Muscle layer of colon (tissue), 2 donors: ENCODE measurements at regions not wholly inside any gene's neighbourhood (a gene's known extent, or its start where the extent isn't known, plus 50 kb on each side); places are given as distances from the start of the nearest gene placed in this dataset.

ENCODE experiments used
- H3K27ac ChIP-seq: one replicate; pipeline ENCODE4 v1.7.0; 2013; ENCODE audit warnings: low read depth, mild to moderate bottlenecking, low read length, moderate library complexity
- H3K27me3 ChIP-seq, 2 donors: one replicate each; pipeline ENCODE4 v1.7.0; 2013; ENCODE audit warnings: low read length in 2 of 2, mild to moderate bottlenecking in 2 of 2; ENCODE audit not compliant: insufficient read depth in 2 of 2, control insufficient read depth in 1 of 2
- H3K36me3 ChIP-seq: one replicate; pipeline ENCODE4 v1.7.0; 2013; ENCODE audit warnings: mild to moderate bottlenecking, low read length; ENCODE audit not compliant: insufficient read depth
- H3K4me1 ChIP-seq: one replicate; pipeline ENCODE4 v1.7.0; 2013; ENCODE audit warnings: mild to moderate bottlenecking, low read length; ENCODE audit not compliant: insufficient read depth
- H3K4me3 ChIP-seq, 2 donors: one replicate each; pipeline ENCODE4 v1.7.0; 2013; ENCODE audit warnings: low read length in 2 of 2, low read depth in 1 of 2, mild to moderate bottlenecking in 1 of 2, moderate library complexity in 1 of 2
- H3K9ac ChIP-seq: one replicate; pipeline ENCODE4 v1.7.0; 2013; ENCODE audit warnings: low read length
- H3K9me3 ChIP-seq: one replicate; pipeline ENCODE4 v1.7.0; 2013; ENCODE audit warnings: mild to moderate bottlenecking, low read length
- donor health status: abdominal sarcoma.
- donor health status: Adenocarcinoma of cecum.

DNA sequence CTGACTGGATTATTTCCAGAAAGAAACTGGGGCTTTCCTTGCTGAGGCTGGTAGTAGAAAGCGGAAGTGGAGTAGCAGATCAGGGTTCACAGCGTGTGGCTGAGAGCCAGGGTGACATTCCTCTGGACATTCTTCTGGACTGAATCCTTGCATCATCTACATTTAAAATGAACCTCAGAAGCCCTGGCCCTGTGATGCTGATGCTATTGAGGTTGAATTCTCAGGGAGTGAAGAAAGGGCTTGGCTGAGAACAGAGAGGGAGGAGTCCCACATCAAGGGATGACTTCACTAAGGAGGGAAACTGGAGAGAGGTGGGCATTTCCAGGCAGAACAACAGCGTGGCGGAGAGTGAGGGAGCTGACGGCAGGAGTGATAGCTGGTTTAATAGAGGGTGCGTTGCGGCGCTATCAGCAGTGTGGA lies 102.3 kb upstream of the LMO4 start:
- no peak overlapping the region for H3K4me3 ChIP-seq
- no peaks in the 10 kb centered on the region for H3K4me1 ChIP-seq

DNA sequence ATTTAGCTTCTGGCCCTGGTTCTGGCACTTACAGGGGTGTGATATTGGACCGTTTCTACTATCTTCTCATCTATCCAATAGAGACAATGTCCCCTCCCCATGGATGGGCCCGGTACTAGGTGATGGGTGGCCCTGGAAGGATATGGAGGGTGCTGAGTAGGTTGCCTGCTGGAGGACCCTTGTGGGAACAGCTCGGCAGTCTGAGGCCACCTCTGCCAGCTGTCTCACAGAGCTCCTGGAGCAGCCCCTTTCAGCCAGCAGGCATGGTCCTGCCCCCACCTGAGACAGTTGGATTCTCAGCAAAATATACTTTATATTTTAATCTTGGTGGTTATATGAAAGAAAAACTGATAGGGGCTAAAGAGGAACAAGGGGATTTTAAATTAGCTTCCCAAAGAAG lies 101.0 kb upstream of the LMO4 start:
- H3K36me3 ChIP-seq = no peaks in the 10 kb centered on the region
- H3K27me3 ChIP-seq = no peaks in the 10 kb centered on the region
- no peak overlapping the region for H3K4me3 ChIP-seq
- no peaks in the 10 kb centered on the region for H3K4me1 ChIP-seq
- H3K27ac ChIP-seq = no peak overlapping the region
- H3K9ac ChIP-seq = no peak overlapping the region
- H3K9me3 ChIP-seq = no peaks in the 10 kb centered on the region

More for the DNA sequence above, 102.3 kb upstream of the LMO4 start:
- Histone ChIP-seq H3K36me3 (no peaks in the 10 kb centered on the region), H3K27ac (no peak overlapping the region), H3K27me3 (no peaks in the 10 kb centered on the region), H3K9ac (no peak overlapping the region), H3K9me3 (no peaks in the 10 kb centered on the region)

DNA sequence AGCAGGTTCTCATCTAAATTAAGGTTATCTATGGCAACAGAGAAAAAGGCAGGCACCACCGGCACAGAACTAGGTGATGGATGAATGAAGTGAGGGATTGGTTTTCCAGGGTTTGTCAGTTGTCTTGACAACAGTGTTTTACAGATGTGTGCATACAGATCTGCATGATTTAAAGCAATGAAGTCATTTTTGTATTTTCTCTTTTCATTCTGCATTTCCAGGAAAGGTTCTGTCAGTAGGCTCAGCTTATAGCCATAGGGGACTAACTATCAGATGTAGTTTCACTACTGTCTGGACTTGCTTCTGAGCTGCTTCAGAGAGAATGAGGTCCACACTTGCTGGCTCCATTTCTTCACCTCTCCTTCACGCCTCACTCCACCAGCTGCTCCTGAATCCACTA lies 98.2 kb upstream of the LMO4 start:
- Histone ChIP-seq H3K27me3 (no peaks in the 10 kb centered on the region), H3K27ac (no peak overlapping the region), H3K9me3 (no peaks in the 10 kb centered on the region), H3K4me3 (no peak overlapping the region), H3K36me3 (no peaks in the 10 kb centered on the region), H3K4me1 (no peaks in the 10 kb centered on the region), H3K9ac (no peak overlapping the region)

DNA sequence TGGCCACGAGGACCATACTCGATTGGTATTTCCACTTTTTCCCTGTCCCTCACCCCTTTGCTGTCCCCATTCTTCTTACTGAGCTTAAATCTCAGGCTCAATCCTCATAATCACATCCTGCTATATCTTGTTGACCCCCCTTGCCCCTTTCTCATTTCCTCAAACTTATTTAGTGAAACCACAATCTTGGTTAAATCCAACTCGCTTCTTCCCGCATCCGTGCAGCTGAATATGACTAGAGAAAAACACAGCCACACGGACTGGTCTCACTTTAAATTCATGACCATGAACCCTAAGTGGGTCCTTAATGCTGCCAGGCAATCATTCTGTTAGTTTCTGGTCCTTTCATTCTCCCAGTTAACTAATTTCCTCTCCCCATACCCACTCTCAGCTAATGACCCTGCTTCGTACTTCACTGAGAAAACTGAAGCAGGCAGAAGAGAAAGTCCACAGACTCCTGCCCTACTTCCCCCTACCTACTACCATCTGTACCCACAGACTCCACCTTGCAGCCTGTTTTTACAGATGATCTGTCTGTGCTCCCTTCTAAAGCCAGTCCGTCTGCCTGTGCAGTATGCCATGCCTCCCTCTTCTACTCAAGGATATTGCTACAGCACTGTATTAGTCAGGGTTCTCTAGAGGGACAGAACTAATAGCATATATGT lies 96.8 kb upstream of the LMO4 start:
- no peaks in the 10 kb centered on the region for H3K36me3 ChIP-seq
- no peaks in the 10 kb centered on the region for H3K9me3 ChIP-seq
- H3K4me1 ChIP-seq = no peaks in the 10 kb centered on the region
- no peaks in the 10 kb centered on the region for H3K27me3 ChIP-seq
- H3K9ac ChIP-seq = no peak overlapping the region
- H3K4me3 ChIP-seq = no peak overlapping the region
- H3K27ac ChIP-seq = no peak overlapping the region

DNA sequence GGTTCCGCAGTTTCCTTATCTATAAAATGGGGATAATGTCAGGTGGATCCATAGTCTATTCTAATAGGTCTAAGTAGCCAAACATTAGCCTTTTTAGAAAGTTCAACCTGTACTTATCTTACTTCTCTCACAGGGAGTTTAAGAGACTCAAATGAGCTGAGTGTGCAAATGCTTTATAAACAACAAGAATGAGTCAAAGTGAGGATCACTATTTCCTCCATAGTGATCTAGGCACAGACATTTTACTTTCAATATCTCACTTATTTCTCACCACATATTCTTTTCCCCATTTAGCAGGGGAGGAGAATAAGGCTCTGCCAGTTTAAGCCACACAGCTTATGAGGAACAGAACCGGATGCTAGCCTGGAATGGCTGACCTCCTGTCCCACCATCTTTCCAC lies 92.1 kb upstream of the LMO4 start:
- Histone ChIP-seq H3K36me3 (no peaks in the 10 kb centered on the region), H3K9me3 (no peaks in the 10 kb centered on the region), H3K4me3 (no peak overlapping the region), H3K27me3 (no peaks in the 10 kb centered on the region), H3K4me1 (no peaks in the 10 kb centered on the region), H3K9ac (no peak overlapping the region), H3K27ac (no peak overlapping the region)

DNA sequence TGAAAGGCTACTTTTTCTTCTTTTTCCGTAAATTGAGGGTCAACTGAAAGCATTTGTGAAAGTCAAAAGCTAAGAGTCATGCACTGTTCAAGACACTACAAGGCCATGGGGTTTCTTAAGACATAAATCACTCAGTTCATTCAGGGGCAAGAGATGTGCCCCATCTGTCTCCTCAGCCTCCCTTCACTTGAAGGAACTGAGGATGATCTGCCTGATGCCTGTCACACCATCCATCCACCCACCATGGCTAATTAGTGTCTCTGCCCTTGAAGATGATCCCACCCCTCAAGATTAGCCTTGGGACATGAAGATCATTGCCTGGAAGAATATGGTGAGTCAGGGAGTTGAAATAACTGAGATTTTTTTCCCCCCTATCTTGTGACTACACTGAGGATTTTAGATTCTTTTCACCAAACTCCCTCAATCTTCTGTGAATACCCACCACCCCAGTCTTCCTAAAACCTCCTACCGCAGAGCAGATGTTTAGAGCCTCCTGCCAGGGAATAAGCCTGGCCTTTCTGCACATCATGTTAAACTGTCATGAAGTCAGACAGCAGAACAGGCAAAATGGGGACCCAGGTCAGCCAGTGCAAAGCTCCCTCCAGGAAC lies 88.6 kb upstream of the LMO4 start:
- Histone ChIP-seq H3K4me1 (no peaks in the 10 kb centered on the region), H3K27ac (no peak overlapping the region), H3K9me3 (no peaks in the 10 kb centered on the region), H3K9ac (no peak overlapping the region), H3K27me3 (no peaks in the 10 kb centered on the region), H3K36me3 (no peaks in the 10 kb centered on the region), H3K4me3 (no peak overlapping the region)

DNA sequence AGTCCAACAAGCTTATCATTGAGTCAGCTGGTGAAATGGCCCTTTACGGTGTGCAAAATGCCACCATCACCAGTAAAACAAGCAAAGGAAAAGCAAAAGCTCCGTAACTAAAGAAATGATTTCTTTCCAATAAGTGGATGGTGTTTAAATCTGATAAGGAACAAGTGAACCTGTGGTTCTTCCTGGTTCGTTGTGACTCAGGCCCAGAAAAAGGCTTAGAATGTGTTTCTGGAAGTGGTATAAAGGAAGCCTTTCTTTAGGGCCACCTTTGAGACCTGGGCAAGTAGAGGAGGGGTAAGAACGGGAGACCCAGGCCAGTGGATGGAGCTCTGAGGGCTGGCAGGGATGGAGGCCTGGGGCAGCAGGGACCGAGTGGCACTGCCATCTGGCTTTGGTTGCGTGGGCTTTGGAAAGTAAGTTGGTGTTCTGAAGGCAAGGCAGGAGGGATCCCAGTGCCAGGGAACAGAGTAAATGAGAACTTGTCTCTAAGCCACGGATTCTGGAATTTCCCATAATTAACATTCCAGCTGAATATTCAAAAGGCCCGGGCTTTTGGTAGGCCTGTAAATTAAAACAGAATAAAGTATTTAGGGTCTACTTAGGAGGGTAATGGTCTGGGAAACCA lies 87.9 kb upstream of the LMO4 start:
- Histone ChIP-seq H3K4me3 (no peak overlapping the region), H3K9me3 (no peaks in the 10 kb centered on the region), H3K27ac (no peak overlapping the region), H3K27me3 (no peaks in the 10 kb centered on the region), H3K4me1 (no peaks in the 10 kb centered on the region), H3K9ac (no peak overlapping the region), H3K36me3 (no peaks in the 10 kb centered on the region)

DNA sequence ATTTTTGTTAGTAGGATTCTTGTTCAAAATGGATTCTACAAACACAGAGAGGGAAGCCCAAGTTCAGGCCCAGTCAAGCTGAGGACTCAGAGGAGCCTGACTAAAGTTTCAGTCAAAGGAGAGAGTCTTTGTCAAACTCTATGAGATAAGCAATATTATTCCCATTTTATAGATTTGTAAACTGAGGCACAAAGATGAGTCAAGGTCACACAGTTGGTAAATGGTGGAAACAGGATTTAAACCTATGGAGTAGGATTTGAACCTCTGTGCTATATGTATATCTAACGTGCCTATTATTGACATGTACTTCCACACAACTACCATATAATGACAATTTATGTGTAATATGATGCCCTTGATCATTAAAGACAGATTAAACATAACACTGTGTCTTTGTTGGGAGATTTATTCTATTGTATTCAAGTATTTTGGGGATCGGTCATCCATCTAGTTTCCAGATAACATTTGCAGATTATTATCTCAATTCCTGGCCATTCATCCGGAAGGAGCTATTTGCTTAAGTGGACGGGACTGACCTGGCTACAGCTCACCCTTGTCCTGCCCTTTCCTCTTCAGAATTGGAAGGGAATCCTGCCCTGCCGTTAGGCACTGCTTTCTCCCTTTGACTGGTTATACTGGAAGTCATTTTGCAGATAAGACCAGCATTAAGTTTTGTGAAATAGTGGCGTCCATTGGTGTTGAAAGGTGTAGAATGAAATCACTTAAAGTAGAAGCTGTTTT lies 86.1 kb upstream of the LMO4 start:
- Histone ChIP-seq H3K4me1 (no peaks in the 10 kb centered on the region), H3K36me3 (no peaks in the 10 kb centered on the region), H3K9ac (no peak overlapping the region), H3K9me3 (no peaks in the 10 kb centered on the region), H3K27ac (no peak overlapping the region), H3K27me3 (no peaks in the 10 kb centered on the region), H3K4me3 (no peak overlapping the region)

DNA sequence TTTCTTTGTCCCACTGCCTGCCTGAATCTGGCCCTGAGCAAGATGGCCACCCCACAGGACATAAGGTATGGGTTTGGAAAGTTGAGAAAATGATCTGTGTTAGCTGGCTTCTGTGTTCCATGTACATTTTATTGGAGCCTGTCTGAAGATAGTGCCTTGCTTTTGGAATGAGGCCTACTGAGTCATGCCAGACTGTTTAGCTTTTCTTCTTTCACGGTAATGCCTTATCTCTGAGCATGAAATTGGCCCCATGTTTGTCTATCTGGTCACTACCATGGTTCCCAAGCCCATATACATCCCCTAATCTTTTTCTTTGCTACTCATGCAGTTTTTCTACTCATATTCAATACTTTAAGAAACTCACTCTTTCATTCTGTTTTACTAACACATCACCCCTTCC lies 85.1 kb upstream of the LMO4 start:
- H3K9me3 ChIP-seq = no peaks in the 10 kb centered on the region
- no peak overlapping the region for H3K4me3 ChIP-seq
- no peak overlapping the region for H3K9ac ChIP-seq
- no peaks in the 10 kb centered on the region for H3K4me1 ChIP-seq
- no peaks in the 10 kb centered on the region for H3K36me3 ChIP-seq
- H3K27ac ChIP-seq = no peak overlapping the region
- no peaks in the 10 kb centered on the region for H3K27me3 ChIP-seq

DNA sequence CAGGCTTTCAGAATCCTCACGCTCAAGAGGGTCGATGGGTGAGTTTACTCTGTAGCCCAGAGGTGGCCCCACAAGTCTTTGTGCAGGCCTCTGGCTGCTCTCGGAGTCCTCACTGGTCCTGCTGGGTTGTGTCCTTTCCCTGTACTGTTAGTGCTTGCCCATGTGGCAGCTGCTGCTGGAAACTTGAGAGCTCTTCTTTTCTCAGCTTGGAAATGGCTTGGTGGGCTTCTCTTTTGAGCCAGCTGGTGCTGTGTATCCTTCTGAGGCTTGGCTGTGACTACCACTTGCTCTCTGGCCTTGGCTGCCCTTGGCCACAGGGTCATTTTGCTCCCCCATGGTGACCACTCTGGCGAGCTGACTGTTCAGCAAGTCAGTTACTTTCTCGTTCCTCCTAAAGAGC lies 82.2 kb upstream of the LMO4 start:
- no peak overlapping the region for H3K9ac ChIP-seq
- no peaks in the 10 kb centered on the region for H3K9me3 ChIP-seq
- H3K4me3 ChIP-seq = no peak overlapping the region
- H3K27me3 ChIP-seq = no peaks in the 10 kb centered on the region
- H3K27ac ChIP-seq = no peak overlapping the region
- H3K36me3 ChIP-seq = no peaks in the 10 kb centered on the region
- H3K4me1 ChIP-seq = no peaks in the 10 kb centered on the region

DNA sequence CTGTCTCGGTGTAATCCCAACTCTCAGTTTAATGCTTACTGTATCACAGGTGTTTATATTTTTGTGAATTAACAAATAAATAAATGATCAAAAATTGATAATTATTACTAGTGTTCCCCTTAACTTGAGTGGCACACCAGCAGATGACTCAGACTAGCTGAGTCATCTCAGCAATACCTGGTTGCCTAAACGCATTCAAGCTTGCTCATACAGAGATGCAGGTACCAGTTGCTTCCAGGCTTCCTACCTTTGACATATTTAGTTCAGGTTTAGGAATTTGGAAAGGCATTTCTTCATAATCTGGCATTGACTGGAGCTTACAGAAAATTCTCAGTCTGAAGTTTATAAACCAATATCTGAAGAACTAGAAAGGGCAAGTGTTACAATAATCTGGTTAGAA lies 78.9 kb upstream of the LMO4 start:
- no peak overlapping the region for H3K27ac ChIP-seq
- H3K9ac ChIP-seq = no peak overlapping the region
- H3K4me1 ChIP-seq = no peaks in the 10 kb centered on the region
- H3K27me3 ChIP-seq = no peaks in the 10 kb centered on the region
- H3K4me3 ChIP-seq = no peak overlapping the region
- H3K36me3 ChIP-seq = no peaks in the 10 kb centered on the region
- H3K9me3 ChIP-seq = no peaks in the 10 kb centered on the region
